Vagina (tissue), 2 donors: ENCODE measurements at regions not wholly inside any gene's neighbourhood (a gene's known extent, or its start where the extent isn't known, plus 50 kb on each side); places are given as distances from the start of the nearest gene placed in this dataset.

Source experiments
- POLR2AphosphoS5 ChIP-seq, 2 donors: sonication (generic); formaldehyde crosslinking; IDR thresholded peaks; one replicate each; pipeline ENCODE4 v1.9.0; 2017; ENCODE audit warnings: antibody characterized with exemption in 2 of 2, mild to moderate bottlenecking in 2 of 2, low read depth in 1 of 2; ENCODE audit not compliant: insufficient read depth in 1 of 2
- TF ChIP-seq, protein P1 (sequence below), 3 experiments: fragments of 450-650 bp in 2 of 3; fragments of 200-600 bp in 1 of 3; sonication (generic) in 1 of 3; IDR thresholded peaks; one replicate each; pipeline ENCODE4 v1.5.1; 2017 to 2019; ENCODE audit warnings: antibody characterized with exemption in 3 of 3, mild to moderate bottlenecking in 2 of 3, moderate library complexity in 2 of 3

GRCh38 chr5:153050496-153051179, 439.8 kb upstream of the GRIA1 start:
- TF ChIP-seq, protein P1, sequence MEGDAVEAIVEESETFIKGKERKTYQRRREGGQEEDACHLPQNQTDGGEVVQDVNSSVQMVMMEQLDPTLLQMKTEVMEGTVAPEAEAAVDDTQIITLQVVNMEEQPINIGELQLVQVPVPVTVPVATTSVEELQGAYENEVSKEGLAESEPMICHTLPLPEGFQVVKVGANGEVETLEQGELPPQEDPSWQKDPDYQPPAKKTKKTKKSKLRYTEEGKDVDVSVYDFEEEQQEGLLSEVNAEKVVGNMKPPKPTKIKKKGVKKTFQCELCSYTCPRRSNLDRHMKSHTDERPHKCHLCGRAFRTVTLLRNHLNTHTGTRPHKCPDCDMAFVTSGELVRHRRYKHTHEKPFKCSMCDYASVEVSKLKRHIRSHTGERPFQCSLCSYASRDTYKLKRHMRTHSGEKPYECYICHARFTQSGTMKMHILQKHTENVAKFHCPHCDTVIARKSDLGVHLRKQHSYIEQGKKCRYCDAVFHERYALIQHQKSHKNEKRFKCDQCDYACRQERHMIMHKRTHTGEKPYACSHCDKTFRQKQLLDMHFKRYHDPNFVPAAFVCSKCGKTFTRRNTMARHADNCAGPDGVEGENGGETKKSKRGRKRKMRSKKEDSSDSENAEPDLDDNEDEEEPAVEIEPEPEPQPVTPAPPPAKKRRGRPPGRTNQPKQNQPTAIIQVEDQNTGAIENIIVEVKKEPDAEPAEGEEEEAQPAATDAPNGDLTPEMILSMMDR (IDR thresholded peaks at IDR 0.05), result no peak
- no peak for TF ChIP-seq POLR2AphosphoS5 (IDR thresholded peaks at IDR 0.05; ENCODE audit: insufficient read depth in 1 of 2, low read depth in 1 of 2)
